ENCODE measurements at regions not wholly inside any gene's neighbourhood (a gene's known extent, or its start where the extent isn't known, plus 50 kb on each side); places are given as distances from the start of the nearest gene placed in this dataset.
A peak's percentile ranks its signal among the peaks of the same experiment; 100 is the strongest.

GRCh38 chr13:39930060-39930459 is 274.6 kb downstream of the COG6 start:
- in situ Hi-C loops (cut with MboI), result no loop called here
- no peaks in the 10 kb centered on the region; the same call in 2 of the 3 replicates for H3K9me3 ChIP-seq (replicated peaks; ENCODE audit: control insufficient read depth, insufficient read depth, low read length)
- peak overlapping the region; percentile 9; the same call in 1 of the 2 replicates for H3K4me2 ChIP-seq (ENCODE audit: control insufficient read depth, insufficient read depth)
- no peaks in the 10 kb centered on the region; a peak in 1 of 4 replicates for H3K27me3 ChIP-seq (replicated peaks in 1 of 2; ENCODE audit: control insufficient read depth in 2 of 2, insufficient read depth in 2 of 2, low read length in 1 of 2)
- H3K9ac ChIP-seq (ENCODE audit: control insufficient read depth, insufficient read depth, low read length), result no peak overlapping the region
- CTCF ChIA-PET, result no interaction called here
- no peak overlapping the region for H2AFZ ChIP-seq (ENCODE audit: control insufficient read depth, low read depth, low read length)
- POLR2A ChIA-PET, result no interaction called here
- FAIRE-seq, result no peak
- H3K4me1 ChIP-seq (ENCODE audit: control insufficient read depth, insufficient read depth, low read length), result no peaks in the 10 kb centered on the region
- no peak for ATAC-seq
- no peaks in the 10 kb centered on the region for H4K20me1 ChIP-seq (ENCODE audit: control insufficient read depth, insufficient read depth)
- 52% methylated on average over 2 of the region's 2 CpGs for WGBS (ENCODE audit: insufficient coverage, insufficient replicate concordance, low lambda C conversion rate, missing lambda C conversion rate)
- no peak overlapping the region for H3K27ac ChIP-seq (ENCODE audit: control insufficient read depth, insufficient read depth)
- SMC1A ChIA-PET (ENCODE audit: uncharacterized antibody, unreplicated experiment), result no interaction called here
- DNase-seq (ENCODE audit: low read depth, low spot score), result no peak
- TF ChIP-seq ZSCAN29 (IDR thresholded peaks at IDR 0.05), result no peak
- no peak for TF ChIP-seq WRNIP1 (IDR thresholded peaks at IDR 0.05; ENCODE audit: borderline replicate concordance, low read depth, low read length)
- no peak for TF ChIP-seq CHD2 (IDR thresholded peaks at IDR 0.05; ENCODE audit: borderline replicate concordance, low read depth, low read length)
- no peak for TF ChIP-seq HDAC2 (IDR thresholded peaks at IDR 0.05)
- TF ChIP-seq TBL1XR1 (IDR thresholded peaks at IDR 0.05; ENCODE audit: low read depth, low read length), result no peak
- no peak for TF ChIP-seq PBX3 (IDR thresholded peaks at IDR 0.05; ENCODE audit: insufficient replicate concordance, low read depth, low read length)
- TF ChIP-seq ZNF592 (IDR thresholded peaks at IDR 0.05), result no peak
- BruUV-seq (replicated peaks), result no TSS peak
- H3K79me2 ChIP-seq (ENCODE audit: control insufficient read depth, insufficient read depth, low read length), result no peaks in the 10 kb centered on the region
- H3K4me3 ChIP-seq, result no peak overlapping the region
- RAD21 ChIA-PET (ENCODE audit: unreplicated experiment), result no interaction called here
- intact Hi-C loops (cut with micrococcal nuclease; ENCODE audit: unreplicated experiment), result no loop called here
- no peaks in the 10 kb centered on the region for H3K36me3 ChIP-seq (ENCODE audit: control insufficient read depth in 2 of 2, insufficient read depth in 2 of 2, low read length in 1 of 2)
